Endothelial cell of umbilical vein (primary cell): ENCODE measurements at regions not wholly inside any gene's neighbourhood (a gene's known extent, or its start where the extent isn't known, plus 50 kb on each side); places are given as distances from the start of the nearest gene placed in this dataset.

Experiments used
- BruUV-seq: library from RNA; stranded (reverse); fragments of 400-500 nt; replicated peaks from 2 replicates; lab custom pipeline; 2021; lab: Mats Ljungman, UMichigan
- CTCF ChIA-PET: fragments of 300-600, 350-600 bp; sonication (Branson Sonifier 250); formaldehyde crosslinking; loops from one replicate; lab custom pipeline; 2021; ENCODE audit warnings: antibody characterized with exemption, inconsistent platforms; lab: Charles Lee
- POLR2A ChIA-PET: fragments of 300-600, 350-600 bp; sonication (Branson Sonifier 250); formaldehyde crosslinking; loops from one replicate; lab custom pipeline; 2021; ENCODE audit warnings: antibody characterized with exemption, inconsistent platforms; lab: Charles Lee
- DNase-seq: peaks from one replicate; pipeline ENCODE4 v3.0.0-alpha.2; 2011; ENCODE audit warnings: low read depth, low spot score
- FAIRE-seq: peaks from 2 replicates; lab custom pipeline; 2011; peaks lifted over from hg19 to GRCh38; lab: Jason Lieb, UNC
- H2AFZ ChIP-seq: 2 replicates; pipeline ENCODE4 v1.6.0; 2012; ENCODE audit warnings: low read depth, low read length, control low read depth, inconsistent platforms
- H3K27ac ChIP-seq: 2 replicates; pipeline ENCODE4 v1.5.1; 2011; ENCODE audit warnings: low read depth, mild to moderate bottlenecking, control low read depth, low read length, moderate library complexity; ENCODE audit not compliant: insufficient read depth
- H3K27me3 ChIP-seq, 2 experiments: 2 replicates each; pipeline versions ENCODE4 v1.6.0 to v1.6.1; 2011; ENCODE audit warnings: low read length in 2 of 2, mixed read lengths in 1 of 2; ENCODE audit not compliant: control insufficient read depth in 2 of 2, insufficient read depth in 2 of 2
- H3K36me3 ChIP-seq, 2 experiments: 2 replicates in 1 of 2; 3 replicates in 1 of 2; pipeline ENCODE4 v1.5.1; 2011; ENCODE audit warnings: low read length in 2 of 2, mild to moderate bottlenecking in 1 of 2, moderate library complexity in 1 of 2; ENCODE audit not compliant: control insufficient read depth in 2 of 2, insufficient read depth in 2 of 2; ENCODE audit errors: extremely low read depth in 1 of 2
- H3K4me1 ChIP-seq: 3 replicates; pipeline ENCODE4 v1.5.1; 2011; ENCODE audit warnings: mild to moderate bottlenecking, low read length; ENCODE audit not compliant: control insufficient read depth, insufficient read depth; ENCODE audit errors: extremely low read depth
- H3K4me2 ChIP-seq: 2 replicates; pipeline ENCODE4 v1.6.1; 2011; ENCODE audit warnings: low read length, control low read depth, mixed read lengths; ENCODE audit not compliant: insufficient read depth
- H3K4me3 ChIP-seq, 3 experiments: fragments of 200-600 bp in 1 of 3; sonication (generic), shearing (Covaris generic) in 1 of 3; replicated peaks in 1 of 3; 2 replicates each; pipeline ENCODE4 v1.5.1; 2011 to 2016; ENCODE audit warnings: control low read depth in 3 of 3, low read length in 3 of 3, mild to moderate bottlenecking in 2 of 3, inconsistent platforms in 1 of 3, low read depth in 1 of 3, moderate library complexity in 1 of 3; ENCODE audit not compliant: insufficient read depth in 1 of 3
- H3K79me2 ChIP-seq: 2 replicates; pipeline ENCODE4 v1.6.0; 2012; ENCODE audit warnings: low read length, inconsistent platforms; ENCODE audit not compliant: control insufficient read depth, insufficient read depth
- H3K9ac ChIP-seq: replicated peaks from 2 replicates; pipeline ENCODE3; 2011; ENCODE audit warnings: low read length, control low read depth; ENCODE audit not compliant: insufficient read depth; ENCODE audit errors: extremely low read depth
- H3K9me1 ChIP-seq: replicated peaks from 3 replicates; pipeline ENCODE4 v1.6.0; 2011; ENCODE audit warnings: mild to moderate bottlenecking, low read length; ENCODE audit not compliant: control insufficient read depth, insufficient read depth; ENCODE audit errors: extremely low read depth
- H3K9me3 ChIP-seq: replicated peaks from 2 replicates; pipeline ENCODE4 v1.5.1; 2012; ENCODE audit warnings: low read length, inconsistent platforms; ENCODE audit not compliant: control insufficient read depth, insufficient read depth
- H4K20me1 ChIP-seq: replicated peaks from 2 replicates; pipeline ENCODE3; 2011; ENCODE audit warnings: mild to moderate bottlenecking, low read length; ENCODE audit not compliant: control insufficient read depth, insufficient read depth; ENCODE audit errors: extremely low read depth
- EZH2 ChIP-seq: IDR thresholded peaks from 2 replicates; pipeline ENCODE4 v1.6.1; 2012; ENCODE audit warnings: borderline replicate concordance, low read depth, mild to moderate bottlenecking, moderate library complexity, low read length, inconsistent platforms; ENCODE audit not compliant: severe bottlenecking
- FOS ChIP-seq: IDR thresholded peaks from 2 replicates; pipeline ENCODE4 v1.6.1; 2011; ENCODE audit warnings: mild to moderate bottlenecking, low read length, moderate library complexity, borderline replicate concordance; ENCODE audit not compliant: insufficient read depth
- GATA2 ChIP-seq: IDR thresholded peaks from 2 replicates; pipeline ENCODE4 v1.7.0; 2011; ENCODE audit warnings: low read depth, mild to moderate bottlenecking, moderate library complexity, mixed read lengths, low read length; ENCODE audit not compliant: insufficient read length, insufficient read depth
- JUN ChIP-seq: IDR thresholded peaks from 2 replicates; pipeline ENCODE4 v1.6.1; 2011; ENCODE audit warnings: borderline replicate concordance, low read depth; ENCODE audit not compliant: insufficient read length, insufficient read depth
- MAX ChIP-seq: IDR thresholded peaks from 2 replicates; pipeline ENCODE4 v1.6.1; 2011; ENCODE audit not compliant: insufficient read depth, insufficient read length
- MYC ChIP-seq: IDR thresholded peaks from one replicate; pipeline ENCODE4 v1.6.1; 2011; ENCODE audit warnings: mild to moderate bottlenecking, low read depth, low read length
- POLR2A ChIP-seq: IDR thresholded peaks from 2 replicates; pipeline ENCODE4 v1.6.1; 2012; ENCODE audit warnings: low read depth, mild to moderate bottlenecking, control low read depth, low read length
- POLR2AphosphoS5 ChIP-seq: IDR thresholded peaks from 2 replicates; pipeline ENCODE4 v1.6.1; 2012; ENCODE audit warnings: low read depth, mild to moderate bottlenecking, control low read depth, low read length, moderate library complexity; ENCODE audit not compliant: insufficient read depth
- dilution Hi-C: fragments of 300-500 bp; cut with MboI; formaldehyde crosslinking; loops from one replicate; pipeline ENCODE4 v1.15.0; 2019; ENCODE audit warnings: low sequenced_read_pairs; ENCODE audit not compliant: extremely low pct_ligation_motif_present
- intact Hi-C: fragments of 100-400 bp; cut with micrococcal nuclease; formaldehyde crosslinking; loops from one replicate; pipeline ENCODE4 v1.10.0; 2022
- TF ChIP-seq, protein P1 (sequence below), 2 donors: IDR thresholded peaks; 1 replicate in 1 of 2; 2 replicates in 1 of 2; pipeline ENCODE4 v1.5.1; 2011; ENCODE audit warnings: low read length in 2 of 2, mild to moderate bottlenecking in 2 of 2, moderate library complexity in 2 of 2, control low read depth in 1 of 2, inconsistent platforms in 1 of 2, low read depth in 1 of 2; ENCODE audit not compliant: insufficient read depth in 1 of 2; ENCODE audit errors: extremely low read depth in 1 of 2

DNA sequence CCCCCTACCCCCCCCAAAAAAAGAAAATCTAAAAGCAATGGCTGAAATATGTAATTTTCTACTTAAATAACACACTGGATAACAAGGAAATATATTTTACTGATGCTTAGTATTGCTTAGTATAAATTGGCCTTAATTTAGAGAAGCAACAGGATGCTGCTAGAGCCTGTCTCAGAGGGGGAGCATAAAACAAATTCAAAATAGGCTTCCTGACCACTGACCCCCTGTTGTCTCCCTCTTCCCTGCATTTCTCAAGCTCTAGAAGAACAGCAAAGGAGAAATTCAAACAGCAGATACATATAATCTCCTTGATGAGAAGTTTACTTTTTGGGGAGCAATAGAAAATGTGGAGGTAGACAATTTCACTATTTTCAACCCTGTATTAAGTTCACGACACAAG is 631.1 kb upstream of the GJE1 start:
- FAIRE-seq: no peak
- Histone ChIP-seq H3K9ac (no peak overlapping the region), H3K27ac (no peak overlapping the region), H3K79me2 (no peaks in the 10 kb centered on the region), H3K4me2 (no peak overlapping the region), H2AFZ (no peak overlapping the region), H3K9me3 (no peaks in the 10 kb centered on the region), H3K4me1 (peaks cover 3% of the 10 kb centered on the region), H3K9me1 (no peaks in the 10 kb centered on the region), H3K4me3 (no peak overlapping the region), H3K36me3 (no peaks in the 10 kb centered on the region), H3K27me3 (no peaks in the 10 kb centered on the region), H4K20me1 (no peaks in the 10 kb centered on the region)
- no peak for DNase-seq
- TF ChIP-seq MAX: no peak
- no peak for TF ChIP-seq POLR2AphosphoS5
- TF ChIP-seq EZH2: no peak
- no peak for TF ChIP-seq POLR2A
- TF ChIP-seq, protein P1, sequence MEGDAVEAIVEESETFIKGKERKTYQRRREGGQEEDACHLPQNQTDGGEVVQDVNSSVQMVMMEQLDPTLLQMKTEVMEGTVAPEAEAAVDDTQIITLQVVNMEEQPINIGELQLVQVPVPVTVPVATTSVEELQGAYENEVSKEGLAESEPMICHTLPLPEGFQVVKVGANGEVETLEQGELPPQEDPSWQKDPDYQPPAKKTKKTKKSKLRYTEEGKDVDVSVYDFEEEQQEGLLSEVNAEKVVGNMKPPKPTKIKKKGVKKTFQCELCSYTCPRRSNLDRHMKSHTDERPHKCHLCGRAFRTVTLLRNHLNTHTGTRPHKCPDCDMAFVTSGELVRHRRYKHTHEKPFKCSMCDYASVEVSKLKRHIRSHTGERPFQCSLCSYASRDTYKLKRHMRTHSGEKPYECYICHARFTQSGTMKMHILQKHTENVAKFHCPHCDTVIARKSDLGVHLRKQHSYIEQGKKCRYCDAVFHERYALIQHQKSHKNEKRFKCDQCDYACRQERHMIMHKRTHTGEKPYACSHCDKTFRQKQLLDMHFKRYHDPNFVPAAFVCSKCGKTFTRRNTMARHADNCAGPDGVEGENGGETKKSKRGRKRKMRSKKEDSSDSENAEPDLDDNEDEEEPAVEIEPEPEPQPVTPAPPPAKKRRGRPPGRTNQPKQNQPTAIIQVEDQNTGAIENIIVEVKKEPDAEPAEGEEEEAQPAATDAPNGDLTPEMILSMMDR (IDR thresholded peaks at IDR 0.05; ENCODE audit: extremely low read depth in 1 of 2, insufficient read depth in 1 of 2, low read depth in 1 of 2, low read length in 2 of 2): no peak
- TF ChIP-seq MYC: no peak
- TF ChIP-seq GATA2: no peak
- no peak for TF ChIP-seq JUN
- TF ChIP-seq FOS: no peak
- POLR2A ChIA-PET: no interaction called here
- CTCF ChIA-PET: no interaction called here
- BruUV-seq: no TSS peak
- dilution Hi-C loops: no loop called here
- intact Hi-C loops: no loop called here
